ENCODE measurements at regions not wholly inside any gene's neighbourhood (a gene's known extent, or its start where the extent isn't known, plus 50 kb on each side); places are given as distances from the start of the nearest gene placed in this dataset.

DNA sequence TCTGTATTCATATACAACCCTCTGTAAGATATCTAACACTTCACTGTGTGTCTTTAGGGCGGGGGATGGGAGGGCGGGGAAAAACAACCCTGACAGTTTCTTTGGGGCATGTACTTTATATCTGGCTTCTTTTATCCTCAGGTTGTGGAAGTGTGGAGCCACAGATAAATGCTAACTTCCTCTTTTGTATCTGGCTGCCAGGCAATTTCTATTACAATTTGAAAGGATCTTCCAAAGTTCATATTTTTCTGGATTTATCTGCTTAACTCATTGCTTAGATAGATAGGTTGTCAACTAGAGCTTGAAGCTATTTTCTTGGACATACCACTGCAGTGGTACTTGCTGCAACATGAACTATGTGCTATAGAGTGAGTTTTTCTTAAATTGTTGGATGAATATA is 393.0 kb downstream of the LMO7 start:
- TF ChIP-seq, protein P1, sequence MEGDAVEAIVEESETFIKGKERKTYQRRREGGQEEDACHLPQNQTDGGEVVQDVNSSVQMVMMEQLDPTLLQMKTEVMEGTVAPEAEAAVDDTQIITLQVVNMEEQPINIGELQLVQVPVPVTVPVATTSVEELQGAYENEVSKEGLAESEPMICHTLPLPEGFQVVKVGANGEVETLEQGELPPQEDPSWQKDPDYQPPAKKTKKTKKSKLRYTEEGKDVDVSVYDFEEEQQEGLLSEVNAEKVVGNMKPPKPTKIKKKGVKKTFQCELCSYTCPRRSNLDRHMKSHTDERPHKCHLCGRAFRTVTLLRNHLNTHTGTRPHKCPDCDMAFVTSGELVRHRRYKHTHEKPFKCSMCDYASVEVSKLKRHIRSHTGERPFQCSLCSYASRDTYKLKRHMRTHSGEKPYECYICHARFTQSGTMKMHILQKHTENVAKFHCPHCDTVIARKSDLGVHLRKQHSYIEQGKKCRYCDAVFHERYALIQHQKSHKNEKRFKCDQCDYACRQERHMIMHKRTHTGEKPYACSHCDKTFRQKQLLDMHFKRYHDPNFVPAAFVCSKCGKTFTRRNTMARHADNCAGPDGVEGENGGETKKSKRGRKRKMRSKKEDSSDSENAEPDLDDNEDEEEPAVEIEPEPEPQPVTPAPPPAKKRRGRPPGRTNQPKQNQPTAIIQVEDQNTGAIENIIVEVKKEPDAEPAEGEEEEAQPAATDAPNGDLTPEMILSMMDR (conservative IDR thresholded peaks at IDR 0.05 in 1 of 2, IDR thresholded peaks at IDR 0.05 in 1 of 2; ENCODE audit: low read depth in 1 of 2, low read length in 2 of 2): no peak
- TF ChIP-seq EZH2 (IDR thresholded peaks at IDR 0.05; ENCODE audit: low read length, missing control alignments): no peak

Measured in fibroblast of lung (primary cell).